ENCODE measurements at regions not wholly inside any gene's neighbourhood (a gene's known extent, or its start where the extent isn't known, plus 50 kb on each side); places are given as distances from the start of the nearest gene placed in this dataset.

GRCh38 chr2:156700681-156701080 lies 264.5 kb downstream of the GPD2 start:
- FAIRE-seq = no peak

- FAIRE-seq = no peak
Observed at GRCh38 chr2:156702541-156702940, 266.4 kb downstream of the GPD2 start.

- FAIRE-seq = no peak
Observed at GRCh38 chr2:156703642-156704041, 267.5 kb downstream of the GPD2 start.

GRCh38 chr2:156704132-156704531 lies 268.0 kb downstream of the GPD2 start:
- no peak for FAIRE-seq

GRCh38 chr2:156704617-156705016 lies 268.4 kb downstream of the GPD2 start:
- no peak for FAIRE-seq

GRCh38 chr2:156706576-156706975 lies 270.4 kb downstream of the GPD2 start:
- no peak for FAIRE-seq

- no peak for FAIRE-seq
Observed at GRCh38 chr2:156708051-156708450, 271.9 kb downstream of the GPD2 start.

GRCh38 chr2:156709091-156709490 lies 272.9 kb downstream of the GPD2 start:
- no peak for FAIRE-seq

GRCh38 chr2:156719036-156719435 lies 282.9 kb downstream of the GPD2 start:
- FAIRE-seq = no peak

GRCh38 chr2:156727867-156728266 lies 291.7 kb downstream of the GPD2 start:
- no peak for FAIRE-seq

GRCh38 chr2:156728328-156728727 lies 292.1 kb downstream of the GPD2 start:
- FAIRE-seq = no peak

- FAIRE-seq = no peak
Observed at GRCh38 chr2:156731506-156731905, 295.3 kb downstream of the GPD2 start.

GRCh38 chr2:156736950-156737349 lies 300.8 kb downstream of the GPD2 start:
- no peak for FAIRE-seq

GRCh38 chr2:156739301-156739700 lies 303.1 kb downstream of the GPD2 start:
- no peak for FAIRE-seq

- FAIRE-seq = no peak
Observed at GRCh38 chr2:156745619-156746018, 309.4 kb downstream of the GPD2 start.

GRCh38 chr2:156748221-156748620 lies 312.0 kb downstream of the GPD2 start:
- no peak for FAIRE-seq

- no peak for FAIRE-seq
Observed at GRCh38 chr2:156752042-156752441, 315.9 kb downstream of the GPD2 start.

GRCh38 chr2:156753766-156754165 lies 317.6 kb downstream of the GPD2 start:
- FAIRE-seq = no peak

GRCh38 chr2:156756516-156756915 lies 320.3 kb downstream of the GPD2 start:
- FAIRE-seq = no peak

- FAIRE-seq = no peak
Observed at GRCh38 chr2:156763174-156763573, 327.0 kb downstream of the GPD2 start.

- FAIRE-seq = no peak
Observed at GRCh38 chr2:156765043-156765442, 328.9 kb downstream of the GPD2 start.

GRCh38 chr2:156765450-156765849 lies 329.3 kb downstream of the GPD2 start:
- no peak for FAIRE-seq

- no peak for FAIRE-seq
Observed at GRCh38 chr2:156769802-156770201, 333.6 kb downstream of the GPD2 start.

- FAIRE-seq = no peak
Observed at GRCh38 chr2:156778916-156779315, 342.7 kb downstream of the GPD2 start.

- FAIRE-seq = no peak
Observed at GRCh38 chr2:156779416-156780120, 343.4 kb downstream of the GPD2 start.

Measured in A204.1 (cell line).